NCI-H774 (cell line): ENCODE measurements at regions not wholly inside any gene's neighbourhood (a gene's known extent, or its start where the extent isn't known, plus 50 kb on each side); places are given as distances from the start of the nearest gene placed in this dataset.

ENCODE experiments used
- DNase-seq: peaks from one replicate; lab custom pipeline; 2025; lab: John Stamatoyannopoulos, UW

- no peak for DNase-seq
Observed at GRCh38 chr1:106568201-106568974, 488.1 kb upstream of the PRMT6 start.

- DNase-seq = no peak
Observed at GRCh38 chr1:106571109-106571508, 485.4 kb upstream of the PRMT6 start.

GRCh38 chr1:106584107-106584506 is 472.4 kb upstream of the PRMT6 start:
- no peak for DNase-seq

- no peak for DNase-seq
Observed at GRCh38 chr1:106584676-106585075, 471.8 kb upstream of the PRMT6 start.

- no peak for DNase-seq
Observed at GRCh38 chr1:106600626-106601025, 455.8 kb upstream of the PRMT6 start.

- DNase-seq = no peak
Observed at GRCh38 chr1:106603616-106604015, 452.9 kb upstream of the PRMT6 start.

GRCh38 chr1:106608841-106609240 is 447.6 kb upstream of the PRMT6 start:
- DNase-seq = no peak

- DNase-seq = no peak
Observed at GRCh38 chr1:106613068-106613467, 443.4 kb upstream of the PRMT6 start.

GRCh38 chr1:106613861-106614260 is 442.6 kb upstream of the PRMT6 start:
- DNase-seq = no peak

- no peak for DNase-seq
Observed at GRCh38 chr1:106615473-106615872, 441.0 kb upstream of the PRMT6 start.

- DNase-seq = no peak
Observed at GRCh38 chr1:106619080-106619826, 437.2 kb upstream of the PRMT6 start.

GRCh38 chr1:106619827-106620134 is 436.7 kb upstream of the PRMT6 start:
- DNase-seq = no peak

GRCh38 chr1:106620521-106620954 is 435.9 kb upstream of the PRMT6 start:
- no peak for DNase-seq

GRCh38 chr1:106621853-106622252 is 434.6 kb upstream of the PRMT6 start:
- peak; percentile 36 for DNase-seq

- no peak for DNase-seq
Observed at GRCh38 chr1:106637566-106637965, 418.9 kb upstream of the PRMT6 start.

GRCh38 chr1:106646261-106646784 is 410.2 kb upstream of the PRMT6 start:
- DNase-seq = no peak

GRCh38 chr1:106646816-106647215 is 409.7 kb upstream of the PRMT6 start:
- DNase-seq = no peak

- DNase-seq = no peak
Observed at GRCh38 chr1:106651028-106651762, 405.3 kb upstream of the PRMT6 start.

- DNase-seq = no peak
Observed at GRCh38 chr1:106659490-106660244, 396.8 kb upstream of the PRMT6 start.

GRCh38 chr1:106675558-106675957 is 380.9 kb upstream of the PRMT6 start:
- no peak for DNase-seq

- DNase-seq = no peak
Observed at GRCh38 chr1:106676021-106676420, 380.5 kb upstream of the PRMT6 start.

- no peak for DNase-seq
Observed at GRCh38 chr1:106677181-106677580, 379.3 kb upstream of the PRMT6 start.
